ENCODE measurements at regions not wholly inside any gene's neighbourhood (a gene's known extent, or its start where the extent isn't known, plus 50 kb on each side); places are given as distances from the start of the nearest gene placed in this dataset.

DNA sequence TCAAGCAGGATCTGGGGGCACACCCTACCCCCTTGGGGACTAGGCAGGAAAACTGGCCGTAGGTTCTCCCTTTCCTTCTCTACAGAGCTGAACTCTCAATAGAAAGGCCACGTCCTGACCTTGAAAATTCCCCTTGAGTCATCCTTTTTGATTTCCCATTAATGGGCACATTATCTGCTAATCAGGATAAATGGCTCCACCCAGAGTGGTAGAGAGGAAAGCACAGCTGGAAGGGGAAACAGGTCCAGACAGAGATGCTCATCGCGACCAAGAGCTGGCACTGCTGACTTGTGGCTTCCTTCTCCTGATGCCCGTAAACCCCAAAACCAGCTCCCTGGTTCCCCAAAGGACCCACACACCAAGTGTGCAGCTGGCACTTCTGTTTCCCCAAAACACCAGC lies 206.5 kb upstream of the CDH5 start:
- no peak overlapping the region for H3K9ac ChIP-seq (ENCODE audit: low read length)
- no peaks in the 10 kb centered on the region for H3K36me3 Mint-ChIP-seq (ENCODE audit: low read depth, unreplicated experiment)
- no peak overlapping the region for H3K27ac Mint-ChIP-seq (ENCODE audit: unreplicated experiment)
- H3K4me1 ChIP-seq (ENCODE audit: insufficient read depth, low read length): no peaks in the 10 kb centered on the region
- H3K4me1 Mint-ChIP-seq (ENCODE audit: low read depth, unreplicated experiment): no peaks in the 10 kb centered on the region
- H3K4me2 ChIP-seq (ENCODE audit: low read length): no peak overlapping the region
- H3K27me3 Mint-ChIP-seq (ENCODE audit: low read depth, unreplicated experiment): peaks cover 43% of the 10 kb centered on the region
- no peaks in the 10 kb centered on the region for H3K36me3 ChIP-seq (ENCODE audit: insufficient read depth, low read length)
- H3K79me2 ChIP-seq (ENCODE audit: insufficient read depth, low read length): no peaks in the 10 kb centered on the region
- no peak for DNase-seq (ENCODE audit: low read depth)
- H3K4me3 Mint-ChIP-seq (ENCODE audit: unreplicated experiment): no peak overlapping the region
- peaks cover 6% of the 10 kb centered on the region for H3K27me3 ChIP-seq (ENCODE audit: insufficient read depth, low read length)
- no peak overlapping the region for H3K4me3 ChIP-seq (ENCODE audit: insufficient read depth, low read depth, low read length)
- TF ChIP-seq, protein P1, sequence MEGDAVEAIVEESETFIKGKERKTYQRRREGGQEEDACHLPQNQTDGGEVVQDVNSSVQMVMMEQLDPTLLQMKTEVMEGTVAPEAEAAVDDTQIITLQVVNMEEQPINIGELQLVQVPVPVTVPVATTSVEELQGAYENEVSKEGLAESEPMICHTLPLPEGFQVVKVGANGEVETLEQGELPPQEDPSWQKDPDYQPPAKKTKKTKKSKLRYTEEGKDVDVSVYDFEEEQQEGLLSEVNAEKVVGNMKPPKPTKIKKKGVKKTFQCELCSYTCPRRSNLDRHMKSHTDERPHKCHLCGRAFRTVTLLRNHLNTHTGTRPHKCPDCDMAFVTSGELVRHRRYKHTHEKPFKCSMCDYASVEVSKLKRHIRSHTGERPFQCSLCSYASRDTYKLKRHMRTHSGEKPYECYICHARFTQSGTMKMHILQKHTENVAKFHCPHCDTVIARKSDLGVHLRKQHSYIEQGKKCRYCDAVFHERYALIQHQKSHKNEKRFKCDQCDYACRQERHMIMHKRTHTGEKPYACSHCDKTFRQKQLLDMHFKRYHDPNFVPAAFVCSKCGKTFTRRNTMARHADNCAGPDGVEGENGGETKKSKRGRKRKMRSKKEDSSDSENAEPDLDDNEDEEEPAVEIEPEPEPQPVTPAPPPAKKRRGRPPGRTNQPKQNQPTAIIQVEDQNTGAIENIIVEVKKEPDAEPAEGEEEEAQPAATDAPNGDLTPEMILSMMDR (IDR thresholded peaks at IDR 0.05; ENCODE audit: insufficient read depth, low read depth, low read length): no peak
- no peak for TF ChIP-seq EZH2 (IDR thresholded peaks at IDR 0.05; ENCODE audit: insufficient read depth, low read length)
- H3K27ac ChIP-seq (ENCODE audit: low read depth, low read length): no peak overlapping the region
- FAIRE-seq: no peak
- no peaks in the 10 kb centered on the region for H3K9me3 Mint-ChIP-seq (ENCODE audit: unreplicated experiment)
- no peaks in the 10 kb centered on the region for H3K9me3 ChIP-seq (ENCODE audit: insufficient read depth, low read depth, low read length)
- H2AFZ ChIP-seq (ENCODE audit: low read depth, low read length): no peak overlapping the region
- no peaks in the 10 kb centered on the region for H4K20me1 ChIP-seq (ENCODE audit: insufficient read depth, low read length)

GRCh38 chr16:66156538-66156937 lies 210.0 kb upstream of the CDH5 start:
- no peak for TF ChIP-seq EZH2 (IDR thresholded peaks at IDR 0.05; ENCODE audit: insufficient read depth, low read length)
- TF ChIP-seq, protein P1 (IDR thresholded peaks at IDR 0.05; ENCODE audit: insufficient read depth, low read depth, low read length): no peak
- Histone ChIP-seq H2AFZ (ENCODE audit: low read depth, low read length) (no peak overlapping the region), H3K4me2 (ENCODE audit: low read length) (no peak overlapping the region), H3K27me3 (ENCODE audit: insufficient read depth, low read length) (no peaks in the 10 kb centered on the region), H3K4me3 (ENCODE audit: insufficient read depth, low read depth, low read length) (no peak overlapping the region), H3K79me2 (ENCODE audit: insufficient read depth, low read length) (no peaks in the 10 kb centered on the region), H3K9ac (ENCODE audit: low read length) (no peak overlapping the region), H4K20me1 (ENCODE audit: insufficient read depth, low read length) (no peaks in the 10 kb centered on the region), H3K36me3 (ENCODE audit: insufficient read depth, low read length) (no peaks in the 10 kb centered on the region), H3K27ac (ENCODE audit: low read depth, low read length) (no peak overlapping the region), H3K9me3 (ENCODE audit: insufficient read depth, low read depth, low read length) (no peaks in the 10 kb centered on the region), H3K4me1 (ENCODE audit: insufficient read depth, low read length) (peaks cover 20% of the 10 kb centered on the region)
- DNase-seq (ENCODE audit: low read depth): no peak
- peaks cover 18% of the 10 kb centered on the region for H3K4me1 Mint-ChIP-seq (ENCODE audit: low read depth, unreplicated experiment)
- H3K4me3 Mint-ChIP-seq (ENCODE audit: unreplicated experiment): no peak overlapping the region
- H3K27me3 Mint-ChIP-seq (ENCODE audit: low read depth, unreplicated experiment): peaks cover 19% of the 10 kb centered on the region
- no peaks in the 10 kb centered on the region for H3K9me3 Mint-ChIP-seq (ENCODE audit: unreplicated experiment)
- no peak for FAIRE-seq
- no peaks in the 10 kb centered on the region for H3K36me3 Mint-ChIP-seq (ENCODE audit: low read depth, unreplicated experiment)
- no peak overlapping the region for H3K27ac Mint-ChIP-seq (ENCODE audit: unreplicated experiment)

DNA sequence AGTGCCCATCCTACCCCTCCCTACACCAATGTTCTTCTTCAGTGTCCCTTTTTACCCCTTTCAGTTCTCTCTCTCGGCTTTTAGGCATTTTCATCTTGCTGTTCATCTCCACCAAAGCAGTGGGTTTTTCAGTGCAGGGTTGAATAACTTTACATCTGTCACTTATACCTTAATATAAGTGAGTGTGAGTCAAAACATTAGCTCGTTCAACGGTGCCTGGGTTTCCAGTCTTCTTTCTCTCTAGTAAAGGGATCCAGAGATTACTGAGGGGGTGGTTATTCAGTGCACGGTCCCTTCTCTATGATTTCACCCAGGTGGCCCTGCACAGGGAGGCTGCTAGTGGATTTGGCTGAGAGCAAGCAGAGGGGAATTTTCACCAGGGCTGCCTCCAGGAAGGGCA lies 210.6 kb upstream of the CDH5 start:
- Histone ChIP-seq H2AFZ (ENCODE audit: low read depth, low read length) (no peak overlapping the region), H3K9me3 (ENCODE audit: insufficient read depth, low read depth, low read length) (no peaks in the 10 kb centered on the region), H3K36me3 (ENCODE audit: insufficient read depth, low read length) (no peaks in the 10 kb centered on the region), H3K27ac (ENCODE audit: low read depth, low read length) (no peak overlapping the region), H3K9ac (ENCODE audit: low read length) (no peak overlapping the region), H3K27me3 (ENCODE audit: insufficient read depth, low read length) (no peaks in the 10 kb centered on the region), H3K4me3 (ENCODE audit: insufficient read depth, low read depth, low read length) (no peak overlapping the region), H3K4me1 (ENCODE audit: insufficient read depth, low read length) (peaks cover 20% of the 10 kb centered on the region), H4K20me1 (ENCODE audit: insufficient read depth, low read length) (no peaks in the 10 kb centered on the region), H3K4me2 (ENCODE audit: low read length) (no peak overlapping the region), H3K79me2 (ENCODE audit: insufficient read depth, low read length) (no peaks in the 10 kb centered on the region)
- no peak overlapping the region for H3K27ac Mint-ChIP-seq (ENCODE audit: unreplicated experiment)
- no peaks in the 10 kb centered on the region for H3K36me3 Mint-ChIP-seq (ENCODE audit: low read depth, unreplicated experiment)
- peaks cover 21% of the 10 kb centered on the region for H3K4me1 Mint-ChIP-seq (ENCODE audit: low read depth, unreplicated experiment)
- no peak overlapping the region for H3K4me3 Mint-ChIP-seq (ENCODE audit: unreplicated experiment)
- H3K9me3 Mint-ChIP-seq (ENCODE audit: unreplicated experiment): no peaks in the 10 kb centered on the region
- peaks cover 14% of the 10 kb centered on the region for H3K27me3 Mint-ChIP-seq (ENCODE audit: low read depth, unreplicated experiment)
- FAIRE-seq (no peak), DNase-seq (ENCODE audit: low read depth) (no peak)
- TF ChIP-seq, protein P1 (IDR thresholded peaks at IDR 0.05; ENCODE audit: insufficient read depth, low read depth, low read length): no peak
- no peak for TF ChIP-seq EZH2 (IDR thresholded peaks at IDR 0.05; ENCODE audit: insufficient read depth, low read length)
